Loucy (cell line): ENCODE measurements at regions not wholly inside any gene's neighbourhood (a gene's known extent, or its start where the extent isn't known, plus 50 kb on each side); places are given as distances from the start of the nearest gene placed in this dataset.

Experiments
- EZH2phosphoT487 ChIP-seq: fragments of 200-600 bp; IDR thresholded peaks from 2 replicates; pipeline ENCODE4 v1.6.1; 2018; ENCODE audit warnings: antibody characterized with exemption, mild to moderate bottlenecking, moderate library complexity, borderline replicate concordance
- TF ChIP-seq, protein P1 (sequence below): fragments of 200-600 bp; sonication (generic); conservative IDR thresholded peaks from 2 replicates; pipeline ENCODE4 v1.5.1; 2014; ENCODE audit warnings: mild to moderate bottlenecking, antibody characterized with exemption, low read length

GRCh38 chr2:144074450-144074849 is 445.5 kb downstream of the ZEB2 start:
- TF ChIP-seq, protein P1, sequence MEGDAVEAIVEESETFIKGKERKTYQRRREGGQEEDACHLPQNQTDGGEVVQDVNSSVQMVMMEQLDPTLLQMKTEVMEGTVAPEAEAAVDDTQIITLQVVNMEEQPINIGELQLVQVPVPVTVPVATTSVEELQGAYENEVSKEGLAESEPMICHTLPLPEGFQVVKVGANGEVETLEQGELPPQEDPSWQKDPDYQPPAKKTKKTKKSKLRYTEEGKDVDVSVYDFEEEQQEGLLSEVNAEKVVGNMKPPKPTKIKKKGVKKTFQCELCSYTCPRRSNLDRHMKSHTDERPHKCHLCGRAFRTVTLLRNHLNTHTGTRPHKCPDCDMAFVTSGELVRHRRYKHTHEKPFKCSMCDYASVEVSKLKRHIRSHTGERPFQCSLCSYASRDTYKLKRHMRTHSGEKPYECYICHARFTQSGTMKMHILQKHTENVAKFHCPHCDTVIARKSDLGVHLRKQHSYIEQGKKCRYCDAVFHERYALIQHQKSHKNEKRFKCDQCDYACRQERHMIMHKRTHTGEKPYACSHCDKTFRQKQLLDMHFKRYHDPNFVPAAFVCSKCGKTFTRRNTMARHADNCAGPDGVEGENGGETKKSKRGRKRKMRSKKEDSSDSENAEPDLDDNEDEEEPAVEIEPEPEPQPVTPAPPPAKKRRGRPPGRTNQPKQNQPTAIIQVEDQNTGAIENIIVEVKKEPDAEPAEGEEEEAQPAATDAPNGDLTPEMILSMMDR: no peak
- TF ChIP-seq EZH2phosphoT487: no peak
